HCT116 (cell line): ENCODE measurements at regions not wholly inside any gene's neighbourhood (a gene's known extent, or its start where the extent isn't known, plus 50 kb on each side); places are given as distances from the start of the nearest gene placed in this dataset.

ENCODE experiments used
- CEBPB ChIP-seq: IDR thresholded peaks from 2 replicates; pipeline ENCODE4 v1.6.1; 2012; ENCODE audit warnings: low read depth
- CTCF ChIP-seq, 3 experiments: fragments of 200-600 bp in 1 of 3; sonication (generic) in 1 of 3; IDR thresholded peaks in 2 of 3; conservative IDR thresholded peaks in 1 of 3; 2 replicates each; pipeline ENCODE4 v1.5.1; 2012 to 2017; ENCODE audit warnings: low read depth in 2 of 3, low read length in 2 of 3, antibody characterized with exemption in 1 of 3, borderline replicate concordance in 1 of 3, control low read depth in 1 of 3, mild to moderate bottlenecking in 1 of 3, mixed read lengths in 1 of 3, mixed run types in 1 of 3, moderate library complexity in 1 of 3; ENCODE audit not compliant: insufficient read depth in 1 of 3
- EZH2 ChIP-seq: fragments of 200-600 bp; sonication (generic); IDR thresholded peaks from 2 replicates; pipeline ENCODE4 v1.6.1; 2017; ENCODE audit warnings: antibody characterized with exemption, mixed run types
- EZH2phosphoT487 ChIP-seq: fragments of 200-600 bp; IDR thresholded peaks from 2 replicates; pipeline ENCODE4 v1.6.1; 2018; ENCODE audit warnings: antibody characterized with exemption, borderline replicate concordance
- POLR2A ChIP-seq: IDR thresholded peaks from 2 replicates; pipeline ENCODE4 v1.7.0; 2011; ENCODE audit warnings: borderline replicate concordance; ENCODE audit not compliant: insufficient read depth, insufficient read length; ENCODE audit errors: extremely low read depth
- POLR2AphosphoS5 ChIP-seq: IDR thresholded peaks from 2 replicates; pipeline ENCODE4 v1.6.1; 2011; ENCODE audit warnings: mild to moderate bottlenecking, low read depth, low read length, moderate library complexity
- RAD21 ChIP-seq: IDR thresholded peaks from 2 replicates; pipeline ENCODE4 v1.6.1; 2012; ENCODE audit warnings: low read depth, mild to moderate bottlenecking
- REST ChIP-seq: IDR thresholded peaks from 2 replicates; pipeline ENCODE4 v1.6.1; 2012; ENCODE audit warnings: low read depth
- SRF ChIP-seq: IDR thresholded peaks from 2 replicates; pipeline ENCODE4 v1.6.1; 2012; ENCODE audit warnings: low read depth
- YY1 ChIP-seq: IDR thresholded peaks from 2 replicates; pipeline ENCODE4 v1.6.1; 2011; ENCODE audit warnings: low read length, low read depth, moderate library complexity, mild to moderate bottlenecking; ENCODE audit not compliant: insufficient replicate concordance; ENCODE audit errors: extremely low read depth
- ZNF274 ChIP-seq: fragments of 200-500 bp; sonication (Bioruptor generic); IDR thresholded peaks from 2 replicates; pipeline ENCODE4 v1.6.1; 2014; ENCODE audit warnings: mild to moderate bottlenecking, low read depth, low read length, inconsistent platforms

- no peak for TF ChIP-seq SRF
- TF ChIP-seq CTCF (IDR thresholded peaks at IDR 0.05 in 2 of 3, conservative IDR thresholded peaks at IDR 0.05 in 1 of 3; ENCODE audit: borderline replicate concordance in 1 of 3, insufficient read depth in 1 of 3, low read depth in 2 of 3, low read length in 2 of 3), result 0 out of 6 replicates have a peak, but pooled peaks of 1 of the 3 experiments have one; percentile 19
- TF ChIP-seq EZH2phosphoT487, result no peak
- TF ChIP-seq YY1, result no peak
- TF ChIP-seq EZH2, result no peak
- no peak for TF ChIP-seq REST
- no peak for TF ChIP-seq ZNF274
- no peak for TF ChIP-seq POLR2AphosphoS5
- TF ChIP-seq POLR2A, result no peak
- no peak for TF ChIP-seq RAD21
- peak; percentile 87 for TF ChIP-seq CEBPB
Measured at GRCh38 chr6:126182650-126183311, 157.1 kb upstream of the CENPW start.
